AG10803 (cell line): ENCODE measurements at regions not wholly inside any gene's neighbourhood (a gene's known extent, or its start where the extent isn't known, plus 50 kb on each side); places are given as distances from the start of the nearest gene placed in this dataset.

Source experiments
- DNase-seq: peaks from one replicate; pipeline ENCODE4 v3.0.0; 2010; ENCODE audit warnings: low read depth
- H3K4me3 ChIP-seq: 2 replicates; pipeline ENCODE4 v1.5.1; 2011; ENCODE audit warnings: mild to moderate bottlenecking, low read length, control low read depth
- TF ChIP-seq, protein P1 (sequence below): conservative IDR thresholded peaks from 2 replicates; pipeline ENCODE4 v1.5.1; 2011; ENCODE audit warnings: mild to moderate bottlenecking, low read length, control low read depth, inconsistent platforms

DNA sequence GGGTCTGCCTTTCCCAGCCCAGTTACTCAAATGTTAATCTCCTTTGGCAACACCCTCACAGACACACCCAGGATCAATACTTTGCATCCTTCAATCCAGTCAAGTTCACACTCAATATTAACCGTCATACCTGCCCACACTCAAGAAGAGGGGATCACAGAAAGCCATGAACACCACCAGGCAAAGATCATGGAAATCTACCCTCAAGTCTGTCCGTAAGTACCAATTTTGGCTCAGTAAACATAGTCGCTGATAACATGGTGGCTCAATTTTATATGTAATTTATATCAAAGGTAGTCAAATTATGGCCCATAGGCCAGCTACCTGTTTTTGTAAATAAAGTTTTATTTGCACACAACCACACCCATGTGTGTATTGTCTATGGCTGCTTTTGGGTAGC, 102.3 kb upstream of the MAP2 start:
- no peak overlapping the region for H3K4me3 ChIP-seq
- no peak for DNase-seq
- TF ChIP-seq, protein P1, sequence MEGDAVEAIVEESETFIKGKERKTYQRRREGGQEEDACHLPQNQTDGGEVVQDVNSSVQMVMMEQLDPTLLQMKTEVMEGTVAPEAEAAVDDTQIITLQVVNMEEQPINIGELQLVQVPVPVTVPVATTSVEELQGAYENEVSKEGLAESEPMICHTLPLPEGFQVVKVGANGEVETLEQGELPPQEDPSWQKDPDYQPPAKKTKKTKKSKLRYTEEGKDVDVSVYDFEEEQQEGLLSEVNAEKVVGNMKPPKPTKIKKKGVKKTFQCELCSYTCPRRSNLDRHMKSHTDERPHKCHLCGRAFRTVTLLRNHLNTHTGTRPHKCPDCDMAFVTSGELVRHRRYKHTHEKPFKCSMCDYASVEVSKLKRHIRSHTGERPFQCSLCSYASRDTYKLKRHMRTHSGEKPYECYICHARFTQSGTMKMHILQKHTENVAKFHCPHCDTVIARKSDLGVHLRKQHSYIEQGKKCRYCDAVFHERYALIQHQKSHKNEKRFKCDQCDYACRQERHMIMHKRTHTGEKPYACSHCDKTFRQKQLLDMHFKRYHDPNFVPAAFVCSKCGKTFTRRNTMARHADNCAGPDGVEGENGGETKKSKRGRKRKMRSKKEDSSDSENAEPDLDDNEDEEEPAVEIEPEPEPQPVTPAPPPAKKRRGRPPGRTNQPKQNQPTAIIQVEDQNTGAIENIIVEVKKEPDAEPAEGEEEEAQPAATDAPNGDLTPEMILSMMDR = no peak

DNA sequence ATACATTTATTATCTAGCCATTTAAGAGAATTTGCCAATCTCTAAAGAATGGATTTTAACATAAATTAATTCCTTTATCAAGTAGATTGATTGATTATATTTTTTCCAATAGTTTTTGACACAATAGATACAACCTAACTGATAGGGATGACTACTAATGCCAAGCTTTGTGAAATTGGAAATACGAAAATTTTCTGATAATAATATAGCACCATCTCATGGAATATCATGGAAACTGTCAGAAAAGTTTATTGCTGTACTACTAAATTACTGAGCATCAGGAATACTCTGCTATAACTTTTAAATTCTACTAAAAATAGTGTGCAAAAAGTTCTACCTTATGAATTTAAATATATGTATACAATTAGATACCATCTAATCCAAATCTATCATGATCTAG, 101.8 kb upstream of the MAP2 start:
- DNase-seq = no peak
- no peak overlapping the region for H3K4me3 ChIP-seq
- TF ChIP-seq, protein P1 = no peak

- no peak for DNase-seq
- TF ChIP-seq, protein P1 = no peak
- H3K4me3 ChIP-seq = no peak overlapping the region
Measured at GRCh38 chr2:209322905-209323512, 100.8 kb upstream of the MAP2 start.

DNA sequence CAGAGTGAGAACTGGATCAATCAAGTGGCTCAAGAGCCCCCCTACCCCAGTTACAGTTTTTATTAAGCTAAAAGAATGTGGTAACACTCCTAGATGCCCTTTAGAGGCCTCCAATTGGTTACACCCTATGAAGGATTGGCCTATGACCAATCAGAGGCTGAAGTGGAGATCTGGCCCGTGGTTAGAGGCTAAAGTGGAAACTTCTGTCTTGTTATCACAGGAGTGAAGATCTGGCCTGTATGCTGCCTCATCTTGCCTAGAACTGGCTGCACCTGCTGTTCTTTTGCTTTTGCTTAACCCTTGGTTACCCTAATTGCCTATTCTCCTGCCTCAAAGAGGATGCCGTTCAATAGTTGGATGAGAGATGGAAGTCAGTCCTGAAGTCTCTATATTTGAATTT, 100.1 kb upstream of the MAP2 start:
- TF ChIP-seq, protein P1 = no peak
- no peak for DNase-seq
- no peak overlapping the region for H3K4me3 ChIP-seq

GRCh38 chr2:209324281-209324680, 99.6 kb upstream of the MAP2 start:
- TF ChIP-seq, protein P1 = no peak
- no peak for DNase-seq

GRCh38 chr2:209331291-209331844, 92.5 kb upstream of the MAP2 start:
- H3K4me3 ChIP-seq = no peak overlapping the region
- peak; percentile 25 for DNase-seq
- TF ChIP-seq, protein P1 = peak; percentile 42

More at GRCh38 chr2:209324281-209324680, 99.6 kb upstream of the MAP2 start:
- H3K4me3 ChIP-seq = no peak overlapping the region
